B cell (primary cell): ENCODE measurements at regions not wholly inside any gene's neighbourhood (a gene's known extent, or its start where the extent isn't known, plus 50 kb on each side); places are given as distances from the start of the nearest gene placed in this dataset.

Experiments used
- ATAC-seq: fragments of 200-7000 bp; cut with Tn5 transposase; one replicate; pipeline ENCODE4 v1.10.0; 2021; ENCODE audit warnings: low read depth, mild to moderate bottlenecking, moderate number of reproducible peaks, moderate library complexity
- CTCF ChIA-PET: fragments of 350-600 bp; sonication (Branson Sonifier 250); formaldehyde crosslinking; loops from one replicate; lab custom pipeline; 2021; ENCODE audit warnings: antibody characterized with exemption, inconsistent platforms; lab: Charles Lee
- POLR2A ChIA-PET: fragments of 350-600 bp; sonication (Branson Sonifier 250); formaldehyde crosslinking; loops from one replicate; lab custom pipeline; 2021; ENCODE audit warnings: antibody characterized with exemption; lab: Charles Lee
- DNase-seq: peaks from one replicate; pipeline ENCODE4 v3.0.0; 2013
- H2AFZ ChIP-seq: 2 replicates; pipeline ENCODE4 v1.6.1; 2012; ENCODE audit warnings: mild to moderate bottlenecking, low read depth, low read length; ENCODE audit not compliant: insufficient read depth, poor library complexity, severe bottlenecking
- H3K27ac ChIP-seq, 2 donors: 1 replicate in 1 of 2; 2 replicates in 1 of 2; pipeline ENCODE4 v1.5.1; 2012 to 2013; ENCODE audit warnings: low read length in 2 of 2, mild to moderate bottlenecking in 2 of 2, moderate library complexity in 1 of 2
- H3K27me3 ChIP-seq, 4 experiments: fragments of 200-600 bp in 1 of 4; sonication (generic) in 1 of 4; replicated peaks in 1 of 4; 1 replicate in 2 of 4; 2 replicates in 2 of 4; pipeline versions ENCODE4 v1.6.1 to v1.7.0; 2013 to 2016; ENCODE audit warnings: low read length in 3 of 4, mild to moderate bottlenecking in 2 of 4, mixed read lengths in 1 of 4, moderate library complexity in 1 of 4; ENCODE audit not compliant: insufficient read depth in 4 of 4, control insufficient read depth in 3 of 4; ENCODE audit errors: control extremely low read depth in 1 of 4
- H3K36me3 ChIP-seq, 2 experiments: replicated peaks in 1 of 2; 1 replicate in 1 of 2; 2 replicates in 1 of 2; pipeline versions ENCODE4 v1.6.1 to v1.7.1; 2013; ENCODE audit warnings: low read length in 1 of 2; ENCODE audit not compliant: insufficient read depth in 2 of 2, control insufficient read depth in 1 of 2; ENCODE audit errors: control extremely low read depth in 1 of 2, extremely low read depth in 1 of 2
- H3K4me1 ChIP-seq, 2 donors: fragments of 200-600 bp in 1 of 2; sonication (generic) in 1 of 2; 1 replicate in 1 of 2; 2 replicates in 1 of 2; pipeline versions ENCODE4 v1.5.1 to v1.6.1; 2013 to 2017; ENCODE audit warnings: low read length in 2 of 2; ENCODE audit not compliant: control insufficient read depth in 2 of 2, insufficient read depth in 2 of 2
- H3K4me2 ChIP-seq: replicated peaks from 2 replicates; pipeline ENCODE3; 2012; ENCODE audit warnings: mild to moderate bottlenecking, low read depth, low read length; ENCODE audit not compliant: poor library complexity, severe bottlenecking
- H3K4me3 ChIP-seq, 5 experiments: fragments of 200-600 bp in 1 of 5; sonication (generic) in 1 of 5; 1 replicate in 3 of 5; 2 replicates in 2 of 5; pipeline versions ENCODE4 v1.5.1 to v1.7.0; 2011 to 2016; ENCODE audit warnings: low read length in 4 of 5, mild to moderate bottlenecking in 4 of 5, low read depth in 2 of 5, control low read depth in 1 of 5, moderate library complexity in 1 of 5; ENCODE audit not compliant: insufficient read depth in 1 of 5; ENCODE audit errors: control extremely low read depth in 1 of 5, extremely low read depth in 1 of 5
- H3K79me2 ChIP-seq: fragments of 200-600 bp; sonication (generic); one replicate; pipeline ENCODE4 v1.6.0; 2016; ENCODE audit warnings: low read length; ENCODE audit not compliant: control insufficient read depth, insufficient read depth
- H3K9ac ChIP-seq: fragments of 200-600 bp; sonication (generic); 2 replicates; pipeline ENCODE4 v1.6.1; 2017; ENCODE audit warnings: mild to moderate bottlenecking, low read length, moderate library complexity
- H3K9me3 ChIP-seq, 3 donors: one replicate each; pipeline versions ENCODE4 v1.6.1 to v1.7.1; 2013; ENCODE audit warnings: low read length in 2 of 3; ENCODE audit not compliant: control insufficient read depth in 2 of 3, insufficient read depth in 1 of 3; ENCODE audit errors: control extremely low read depth in 1 of 3
- H4K20me1 ChIP-seq: 2 replicates; pipeline ENCODE4 v1.6.0; 2012; ENCODE audit warnings: mild to moderate bottlenecking, low read length; ENCODE audit not compliant: insufficient read depth, control insufficient read depth, poor library complexity, severe bottlenecking
- H3K27ac Mint-ChIP-seq: one replicate; pipeline ENCODE4 v1.8.0; 2021; ENCODE audit warnings: mixed read lengths
- H3K27me3 Mint-ChIP-seq: one replicate; pipeline ENCODE4 v1.8.0; 2021; ENCODE audit warnings: mixed read lengths
- H3K4me1 Mint-ChIP-seq: one replicate; pipeline ENCODE4 v1.8.0; 2021; ENCODE audit warnings: mixed read lengths
- H3K4me3 Mint-ChIP-seq: one replicate; pipeline ENCODE4 v1.8.0; 2021; ENCODE audit warnings: mixed read lengths
- H3K9me3 Mint-ChIP-seq: one replicate; pipeline ENCODE4 v1.8.0; 2022; ENCODE audit warnings: mixed read lengths; ENCODE audit not compliant: insufficient read depth
- CTCF ChIP-seq: fragments of 200-600 bp; IDR thresholded peaks from one replicate; pipeline ENCODE4 v1.8.0; 2022; ENCODE audit warnings: antibody characterized with exemption, mild to moderate bottlenecking
- EZH2 ChIP-seq: IDR thresholded peaks from 2 replicates; pipeline ENCODE4 v1.6.1; 2012; ENCODE audit warnings: borderline replicate concordance, low read depth, mild to moderate bottlenecking, moderate library complexity, low read length; ENCODE audit not compliant: insufficient read depth, poor library complexity, severe bottlenecking
- WGBS: methylation state at CpG from one replicate; pipeline ENCODE4 v1.1.5; 2013; ENCODE audit warnings: missing lambda C conversion rate; ENCODE audit not compliant: insufficient coverage; 5-methylcytosine and 5-hydroxymethylcytosine counted together
- intact Hi-C: fragments of 100-400 bp; cut with micrococcal nuclease; formaldehyde crosslinking; loops from one replicate; pipeline ENCODE4 v1.10.0; 2022

DNA sequence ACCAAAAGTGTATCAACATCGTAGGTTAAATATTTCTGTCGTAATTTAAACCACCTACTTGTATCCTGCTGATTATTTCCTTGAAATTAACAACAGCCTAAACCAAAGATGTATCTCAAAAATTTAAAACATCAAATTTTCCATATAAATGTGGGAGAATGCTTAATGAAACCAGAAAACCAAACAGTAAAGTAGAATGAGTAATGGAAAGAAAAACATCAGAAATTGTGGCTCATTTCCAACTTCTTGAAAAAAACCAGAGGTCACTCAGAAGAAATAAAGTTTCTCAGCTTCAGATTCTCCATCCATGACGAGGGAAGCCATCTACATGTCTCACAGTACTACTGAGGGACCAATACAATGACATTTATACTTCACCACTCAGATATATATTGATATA lies 296.5 kb downstream of the NOL4 start:
- Mint-ChIP-seq H3K4me3 (no peak overlapping the region), H3K27ac (no peak overlapping the region), H3K4me1 (no peaks in the 10 kb centered on the region), H3K9me3 (peaks cover 2% of the 10 kb centered on the region), H3K27me3 (no peaks in the 10 kb centered on the region)
- Histone ChIP-seq H4K20me1 (no peaks in the 10 kb centered on the region), H3K36me3 (no peaks in the 10 kb centered on the region), H3K9me3 (no peaks in the 10 kb centered on the region), H3K27ac (no peak overlapping the region), H3K27me3 (no peaks in the 10 kb centered on the region), H3K4me1 (no peaks in the 10 kb centered on the region), H3K4me2 (no peak overlapping the region), H3K9ac (no peak overlapping the region), H3K79me2 (no peaks in the 10 kb centered on the region), H3K4me3 (no peak overlapping the region), H2AFZ (no peak overlapping the region)
- ChIA-PET POLR2A (no interaction called here), CTCF (no interaction called here)
- DNase-seq = no peak
- intact Hi-C loops = no loop called here
- no peak for ATAC-seq
- TF ChIP-seq EZH2 (no peak), CTCF (no peak)
- WGBS = no CpG with 5 or more reads among the region's 3 CpGs

DNA sequence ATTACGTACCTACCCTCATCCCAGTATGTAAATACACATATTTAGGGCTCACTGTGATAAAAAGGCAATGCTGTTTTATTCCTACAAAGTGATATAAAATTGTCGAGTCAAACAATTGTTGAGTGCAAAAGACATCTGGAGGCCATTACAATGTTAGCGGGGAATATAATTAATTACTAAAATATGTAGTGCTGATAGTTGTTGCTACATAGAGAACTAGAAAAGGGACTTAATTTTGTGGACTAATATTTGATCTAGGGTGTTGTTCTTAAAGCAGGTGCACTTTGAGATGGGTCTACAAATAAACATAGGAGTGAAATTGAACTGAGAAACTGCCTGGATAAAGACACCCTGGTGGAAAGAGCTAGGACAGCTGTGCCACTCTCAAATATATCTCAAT lies 300.1 kb downstream of the NOL4 start:
- Histone ChIP-seq H3K4me3 (no peak overlapping the region), H4K20me1 (no peaks in the 10 kb centered on the region), H2AFZ (no peak overlapping the region), H3K4me2 (no peak overlapping the region), H3K9ac (no peak overlapping the region), H3K36me3 (no peaks in the 10 kb centered on the region), H3K27ac (no peak overlapping the region), H3K79me2 (no peaks in the 10 kb centered on the region), H3K9me3 (no peaks in the 10 kb centered on the region), H3K27me3 (no peaks in the 10 kb centered on the region), H3K4me1 (no peaks in the 10 kb centered on the region)
- CTCF ChIA-PET = no interaction called here
- intact Hi-C loops = no loop called here
- no peaks in the 10 kb centered on the region for H3K9me3 Mint-ChIP-seq
- no peak overlapping the region for H3K4me3 Mint-ChIP-seq
- no peaks in the 10 kb centered on the region for H3K4me1 Mint-ChIP-seq
- no peaks in the 10 kb centered on the region for H3K27me3 Mint-ChIP-seq
- ATAC-seq (no peak), DNase-seq (no peak)
- WGBS = no CpG with 5 or more reads among the region's 3 CpGs
- H3K27ac Mint-ChIP-seq = no peak overlapping the region
- TF ChIP-seq EZH2 = no peak
- no peak for TF ChIP-seq CTCF
- POLR2A ChIA-PET = no interaction called here
